Fibroblast of skin of left biceps (primary cell): ENCODE measurements at regions not wholly inside any gene's neighbourhood (a gene's known extent, or its start where the extent isn't known, plus 50 kb on each side); places are given as distances from the start of the nearest gene placed in this dataset.

Experiments used
- DNase-seq, 2 experiments: peaks; one replicate each; pipeline ENCODE4 v3.0.0-alpha.2; 2013; ENCODE audit warnings: low read depth in 2 of 2

DNA sequence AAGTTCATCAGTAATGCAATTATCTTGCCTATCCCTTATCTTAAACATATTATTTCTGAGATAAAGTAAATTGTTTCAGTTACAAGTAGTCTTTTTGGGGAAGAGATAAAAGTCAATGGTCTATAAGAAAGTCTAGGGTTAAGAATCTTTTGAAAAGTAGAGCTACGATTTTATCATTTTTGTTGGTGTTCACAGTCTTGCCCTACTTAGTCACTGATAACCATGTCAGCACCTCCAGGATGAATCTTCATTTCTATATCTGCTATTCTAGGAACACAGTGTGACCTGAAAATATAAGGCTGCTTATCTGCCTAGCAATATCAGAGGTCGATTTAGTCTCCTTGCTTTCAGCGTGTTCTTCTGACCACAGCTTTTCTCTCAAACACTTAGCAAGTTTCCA is 1676.5 kb upstream of the PRR20A start:
- no peak for DNase-seq

- no peak for DNase-seq
These were observed 1673.2 kb upstream of the PRR20A start for GRCh38 chr13:55467476-55467875.

DNA sequence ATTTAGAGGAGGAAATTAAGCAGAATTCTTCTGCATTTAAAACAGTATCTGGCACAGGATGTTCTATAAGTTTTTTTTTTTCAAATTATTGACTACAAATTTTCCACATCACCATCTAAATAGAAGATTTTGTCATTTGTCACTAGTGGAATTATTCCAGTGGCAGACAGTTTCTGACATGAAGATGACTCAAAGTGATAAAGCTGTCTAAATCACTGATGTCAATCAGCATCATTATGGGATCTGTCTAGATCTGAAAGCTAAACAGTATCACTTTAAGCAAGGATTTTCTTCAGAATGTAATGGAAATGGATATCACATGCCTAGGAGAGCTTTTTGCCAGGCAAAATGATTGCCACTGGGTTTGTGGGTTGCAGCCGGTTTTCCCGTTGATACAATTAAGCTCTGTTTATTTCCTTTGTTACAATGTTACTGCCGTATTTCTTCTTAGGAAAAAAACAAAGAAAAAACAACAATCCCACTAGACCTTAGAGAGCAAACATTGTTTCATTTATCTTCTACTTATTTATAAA is 1657.0 kb upstream of the PRR20A start:
- no peak for DNase-seq

DNA sequence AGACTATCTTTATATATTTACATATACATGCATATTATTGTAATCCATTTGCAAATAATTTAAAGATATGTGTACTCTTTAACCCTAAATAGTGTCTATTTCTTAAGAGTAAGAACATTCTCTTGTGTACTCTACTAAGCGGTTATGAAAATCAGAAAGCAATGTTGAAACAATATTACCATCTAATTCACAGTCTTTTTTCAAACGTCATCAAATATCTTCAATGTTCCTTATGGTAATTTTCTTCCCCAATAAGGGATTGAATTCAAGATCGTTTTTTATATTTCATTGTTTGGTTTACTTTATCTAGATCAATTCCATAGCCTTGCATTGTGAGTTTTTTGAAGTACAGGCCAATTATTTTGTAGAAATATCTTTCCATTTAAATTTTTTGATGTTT is 1647.4 kb upstream of the PRR20A start:
- no peak for DNase-seq

GRCh38 chr13:55497486-55497885 is 1643.2 kb upstream of the PRR20A start:
- DNase-seq, result no peak

DNA sequence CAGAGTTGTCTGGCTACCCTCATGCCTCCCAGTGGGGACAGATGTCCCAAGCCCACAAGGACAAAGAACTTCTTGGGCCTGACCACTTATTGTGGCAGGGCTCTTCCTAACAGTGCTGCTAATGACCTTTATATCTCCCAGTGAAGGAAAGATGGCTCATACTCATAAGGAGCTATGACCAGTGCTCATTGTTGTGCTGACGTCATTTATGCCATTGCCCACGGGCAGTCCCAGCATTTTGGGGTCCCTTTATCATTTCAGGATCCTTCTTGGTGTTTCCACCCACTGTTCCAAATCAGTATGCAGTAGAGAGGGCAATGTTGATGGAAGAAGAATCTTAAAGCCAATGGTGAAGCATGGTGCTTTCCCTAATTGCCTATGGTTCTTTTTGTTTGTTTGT is 1640.0 kb upstream of the PRR20A start:
- no peak for DNase-seq

- DNase-seq, result no peak
These were observed 1624.1 kb upstream of the PRR20A start for GRCh38 chr13:55516610-55517009.

- no peak for DNase-seq
These were observed 1623.4 kb upstream of the PRR20A start for GRCh38 chr13:55517312-55517711.

- DNase-seq, result no peak
These were observed 1612.3 kb upstream of the PRR20A start for GRCh38 chr13:55528434-55528833.

GRCh38 chr13:55534306-55534705 is 1606.4 kb upstream of the PRR20A start:
- no peak for DNase-seq

- no peak for DNase-seq
These were observed 1602.3 kb upstream of the PRR20A start for GRCh38 chr13:55538424-55538823.

GRCh38 chr13:55543053-55543452 is 1597.7 kb upstream of the PRR20A start:
- DNase-seq, result no peak

DNA sequence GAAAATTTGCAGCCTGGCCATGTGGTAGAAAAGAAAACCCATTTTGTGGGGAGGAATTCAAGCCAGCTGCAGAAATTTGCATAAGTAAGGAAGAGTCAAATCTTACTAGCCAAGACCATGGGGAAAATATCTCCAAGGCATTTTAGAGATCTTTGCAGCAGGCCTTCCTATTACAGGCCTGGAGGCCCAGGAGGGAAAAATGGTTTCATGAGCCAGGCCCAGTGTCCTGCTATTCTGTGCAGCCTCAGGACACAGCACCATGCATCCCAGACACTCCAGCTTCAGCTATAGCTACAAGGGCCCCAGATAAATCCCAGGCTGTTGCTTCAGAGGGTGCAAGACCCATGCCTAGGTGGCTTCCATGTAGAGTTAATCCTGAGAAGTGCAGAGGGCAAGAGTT is 1590.1 kb upstream of the PRR20A start:
- no peak for DNase-seq

GRCh38 chr13:55553701-55554100 is 1587.0 kb upstream of the PRR20A start:
- DNase-seq, result no peak

GRCh38 chr13:55554741-55555140 is 1586.0 kb upstream of the PRR20A start:
- no peak for DNase-seq

- no peak for DNase-seq
These were observed 1580.4 kb upstream of the PRR20A start for GRCh38 chr13:55560331-55560730.

GRCh38 chr13:55563267-55563666 is 1577.5 kb upstream of the PRR20A start:
- DNase-seq, result no peak

GRCh38 chr13:55566334-55566733 is 1574.4 kb upstream of the PRR20A start:
- no peak for DNase-seq

- no peak for DNase-seq
These were observed 1573.9 kb upstream of the PRR20A start for GRCh38 chr13:55566779-55567178.

DNA sequence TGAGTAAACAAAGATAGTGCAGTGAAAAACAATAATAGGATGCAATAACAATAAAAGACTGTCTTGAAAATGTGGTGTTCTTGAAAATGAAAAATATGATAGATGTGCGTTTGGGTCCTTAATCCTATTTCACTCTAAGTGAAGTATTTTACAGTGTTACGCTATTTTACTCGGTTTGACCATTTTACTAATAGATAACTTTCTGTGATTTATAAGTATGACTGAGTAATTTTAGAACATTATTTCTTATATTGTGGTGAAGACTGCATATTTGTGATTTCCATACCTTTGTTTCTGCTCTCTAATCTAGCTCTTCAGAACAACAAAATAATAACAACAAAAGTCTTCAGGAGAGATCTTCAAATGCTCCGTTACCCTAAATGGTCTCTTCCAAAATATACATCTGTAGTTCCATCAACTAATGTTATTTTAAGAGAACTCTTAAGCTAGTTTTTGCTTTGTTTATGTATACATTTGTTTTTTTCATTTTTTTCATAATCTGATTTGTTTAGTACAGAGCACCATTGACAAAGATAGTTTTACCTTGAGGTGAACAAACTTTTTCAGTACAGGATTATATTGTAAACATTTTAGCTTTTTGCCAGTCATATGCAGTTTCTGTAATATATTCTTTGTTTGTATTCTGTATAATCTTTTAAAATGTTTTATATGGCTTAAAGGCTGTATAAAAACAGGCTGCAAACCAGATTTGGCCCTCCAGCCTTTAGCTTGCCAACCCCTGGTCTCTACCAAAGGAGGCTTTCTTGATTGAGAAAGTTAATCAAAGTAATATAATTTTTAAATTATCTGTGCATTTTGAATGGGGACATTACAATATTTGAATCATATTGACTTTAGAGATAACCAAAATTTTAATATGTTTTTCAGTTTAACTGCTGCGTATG is 1572.7 kb upstream of the PRR20A start:
- DNase-seq, result no peak

DNA sequence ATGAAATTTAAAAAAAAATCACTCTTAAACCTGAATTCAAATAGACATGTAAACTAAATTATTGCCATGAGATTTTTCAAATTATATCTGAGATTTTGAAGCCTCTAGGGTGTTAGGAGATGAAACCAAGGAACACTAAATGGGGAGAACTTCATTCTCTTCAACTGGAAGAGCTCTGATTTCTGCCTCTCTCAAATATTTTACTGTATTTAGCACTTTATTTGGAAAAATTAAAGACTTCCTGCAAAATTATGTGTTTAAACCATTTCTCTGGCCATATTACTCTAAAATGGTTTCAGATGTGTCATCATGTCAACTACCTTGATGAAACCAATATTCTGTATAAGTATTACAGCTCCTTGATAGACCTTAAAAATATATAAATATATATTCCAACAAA is 1571.6 kb upstream of the PRR20A start:
- DNase-seq, result no peak

DNA sequence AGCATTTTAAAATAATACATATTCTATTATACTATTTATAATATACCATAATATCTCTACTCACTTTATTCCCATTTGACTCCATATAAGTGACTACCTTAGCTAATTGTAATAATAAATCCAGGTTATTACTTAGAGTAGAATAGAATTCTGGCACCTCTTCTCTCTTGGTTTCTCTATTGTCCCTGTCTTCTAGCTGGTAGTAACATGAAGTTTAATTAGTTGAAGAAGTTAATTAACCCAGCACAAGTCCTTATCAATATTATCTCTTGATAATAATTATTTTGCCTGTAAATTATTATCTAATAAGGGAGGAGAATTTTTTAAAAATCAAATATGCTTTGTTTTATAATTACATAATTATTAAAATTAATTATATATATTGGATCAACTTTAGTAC is 1571.2 kb upstream of the PRR20A start:
- no peak for DNase-seq

DNA sequence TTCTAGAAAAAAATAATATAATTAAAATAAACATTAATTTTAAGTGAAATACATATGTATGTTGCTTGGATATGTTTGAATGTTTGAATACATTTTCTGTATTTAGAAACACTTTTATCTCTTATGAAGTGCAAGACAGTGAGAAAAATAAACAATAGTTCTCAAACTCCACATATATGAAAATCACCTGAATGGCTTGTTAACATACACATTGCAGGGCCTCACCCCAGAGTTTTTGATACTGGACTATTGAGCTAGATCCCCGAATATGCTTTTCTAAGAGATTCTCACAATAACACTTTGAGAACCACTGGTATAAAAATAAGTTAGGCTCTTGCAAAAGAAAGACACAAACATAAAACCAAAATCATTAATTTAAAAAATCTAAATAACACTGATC is 1570.3 kb upstream of the PRR20A start:
- no peak for DNase-seq
